SK-N-SH (cell line): ENCODE measurements at regions not wholly inside any gene's neighbourhood (a gene's known extent, or its start where the extent isn't known, plus 50 kb on each side); places are given as distances from the start of the nearest gene placed in this dataset.

Source experiments
- CTCF ChIA-PET: fragments of 300-600, 350-600 bp; formaldehyde crosslinking; extraction: SDS; loops from one replicate; lab custom pipeline; 2021; lab: Yijun Ruan, JAX
- POLR2A ChIA-PET: fragments of 350-600 bp; sonication (Branson Sonifier 250); formaldehyde crosslinking; extraction: SDS; loops from one replicate; lab custom pipeline; 2020; ENCODE audit warnings: antibody characterized with exemption, inconsistent platforms; lab: Yijun Ruan, JAX
- DNase-seq: peaks from one replicate; pipeline ENCODE4 v3.0.0; 2012
- H2AFZ ChIP-seq: fragments of 200-600 bp; sonication (generic); 2 replicates; pipeline ENCODE4 v1.8.1; 2016; ENCODE audit warnings: antibody characterized with exemption, mild to moderate bottlenecking, low read depth
- H3F3A ChIP-seq: fragments of 200-600 bp; sonication (generic); replicated peaks from 2 replicates; pipeline ENCODE3; 2016; ENCODE audit warnings: antibody characterized with exemption, mild to moderate bottlenecking; ENCODE audit not compliant: insufficient read depth
- H3K27ac ChIP-seq, 2 experiments: fragments of 200-500 bp in 1 of 2; fragments of 200-600 bp in 1 of 2; sonication (Bioruptor generic) in 1 of 2; sonication (generic), shearing (Covaris generic) in 1 of 2; 2 replicates each; pipeline versions ENCODE4 v1.5.1 to v1.6.1; 2014 to 2016; ENCODE audit warnings: low read depth in 2 of 2, inconsistent platforms in 1 of 2, low read length in 1 of 2, mild to moderate bottlenecking in 1 of 2, mixed read lengths in 1 of 2
- H3K27me3 ChIP-seq: fragments of 200-600 bp; sonication (generic), shearing (Covaris generic); 2 replicates; pipeline ENCODE4 v1.6.1; 2016; ENCODE audit warnings: mixed run types; ENCODE audit not compliant: insufficient read depth
- H3K36me3 ChIP-seq, 2 experiments: fragments of 200-500 bp in 1 of 2; fragments of 200-600 bp in 1 of 2; sonication (Bioruptor generic) in 1 of 2; sonication (generic) in 1 of 2; replicated peaks in 1 of 2; 2 replicates each; pipeline versions ENCODE3 to v1.5.1; 2014 to 2016; ENCODE audit warnings: low read length in 1 of 2, mild to moderate bottlenecking in 1 of 2; ENCODE audit not compliant: insufficient read depth in 2 of 2, control insufficient read depth in 1 of 2
- H3K4me1 ChIP-seq, 2 experiments: fragments of 200-500 bp in 1 of 2; fragments of 200-600 bp in 1 of 2; sonication (Bioruptor generic) in 1 of 2; sonication (generic), shearing (Covaris generic) in 1 of 2; 2 replicates each; pipeline versions ENCODE4 v1.5.1 to v1.6.1; 2014 to 2016; ENCODE audit warnings: low read depth in 1 of 2, low read length in 1 of 2, mixed run types in 1 of 2; ENCODE audit not compliant: insufficient read depth in 2 of 2, control insufficient read depth in 1 of 2
- H3K4me2 ChIP-seq: fragments of 200-600 bp; sonication (generic), shearing (Covaris generic); 2 replicates; pipeline ENCODE4 v1.6.1; 2017; ENCODE audit warnings: mixed run types
- H3K4me3 ChIP-seq, 2 experiments: fragments of 200-500 bp in 1 of 2; fragments of 200-600 bp in 1 of 2; sonication (Bioruptor generic) in 1 of 2; sonication (generic), shearing (Covaris generic) in 1 of 2; 2 replicates each; pipeline versions ENCODE4 v1.5.1 to v1.8.1; 2014 to 2016; ENCODE audit warnings: low read depth in 2 of 2, inconsistent platforms in 1 of 2, low read length in 1 of 2, mild to moderate bottlenecking in 1 of 2, mixed read lengths in 1 of 2, moderate library complexity in 1 of 2
- H3K79me2 ChIP-seq: fragments of 200-600 bp; sonication (generic); 2 replicates; pipeline ENCODE4 v1.8.1; 2017; ENCODE audit warnings: mild to moderate bottlenecking; ENCODE audit not compliant: insufficient read depth
- H3K9ac ChIP-seq: fragments of 200-600 bp; sonication (generic); 2 replicates; pipeline ENCODE4 v1.6.1; 2017; ENCODE audit warnings: mixed run types
- H3K9me2 ChIP-seq: fragments of 200-600 bp; sonication (generic); 2 replicates; pipeline ENCODE4 v1.6.1; 2017; ENCODE audit warnings: mixed run types
- H3K9me3 ChIP-seq: fragments of 200-600 bp; sonication (generic); 2 replicates; pipeline ENCODE4 v1.6.1; 2017; ENCODE audit warnings: mixed run types, mild to moderate bottlenecking, moderate library complexity
- H4K20me1 ChIP-seq: fragments of 200-600 bp; sonication (generic); 2 replicates; pipeline ENCODE4 v1.6.1; 2017; ENCODE audit warnings: mild to moderate bottlenecking, mixed run types; ENCODE audit not compliant: insufficient read depth
- EZH2phosphoT487 ChIP-seq: fragments of 200-600 bp; sonication (generic); IDR thresholded peaks from 2 replicates; pipeline ENCODE4 v1.6.1; 2017; ENCODE audit warnings: low read depth, mixed run types, mild to moderate bottlenecking, antibody characterized with exemption, moderate library complexity, borderline replicate concordance
- FOXM1 ChIP-seq: IDR thresholded peaks from 2 replicates; pipeline ENCODE4 v1.4.0; 2012; ENCODE audit warnings: low read depth, mild to moderate bottlenecking
- GABPA ChIP-seq: IDR thresholded peaks from 2 replicates; pipeline ENCODE4 v1.4.0; 2012; ENCODE audit warnings: low read depth, mild to moderate bottlenecking
- GATA2 ChIP-seq: sonication (generic); formaldehyde crosslinking; IDR thresholded peaks from 2 replicates; pipeline ENCODE4 v1.5.0; 2020; ENCODE audit warnings: mild to moderate bottlenecking, missing genetic modification reagents
- JUND ChIP-seq: IDR thresholded peaks from 2 replicates; pipeline ENCODE4 v1.4.0; 2012
- MEF2A ChIP-seq: IDR thresholded peaks from 2 replicates; pipeline ENCODE4 v1.4.0; 2012; ENCODE audit warnings: low read depth, borderline replicate concordance
- MXI1 ChIP-seq: IDR thresholded peaks from 2 replicates; pipeline ENCODE4 v1.6.1; 2012; ENCODE audit warnings: mild to moderate bottlenecking, low read depth, low read length, improper control_type of control experiment
- NFIC ChIP-seq: IDR thresholded peaks from 2 replicates; pipeline ENCODE4 v1.4.0; 2012; ENCODE audit warnings: borderline replicate concordance
- NRF1 ChIP-seq: IDR thresholded peaks from 2 replicates; pipeline ENCODE4 v1.6.1; 2012; ENCODE audit warnings: low read depth, mild to moderate bottlenecking, low read length
- RAD21 ChIP-seq: IDR thresholded peaks from 2 replicates; pipeline ENCODE4 v1.6.1; 2012; ENCODE audit warnings: mild to moderate bottlenecking, low read length
- RCOR1 ChIP-seq: fragments of 150-350 bp; IDR thresholded peaks from 2 replicates; pipeline ENCODE4 v1.6.1; 2017; ENCODE audit warnings: antibody characterized with exemption, low read length
- TCF12 ChIP-seq: IDR thresholded peaks from 2 replicates; pipeline ENCODE4 v1.4.0; 2012
- WGBS: methylation state at CpG from one replicate; pipeline ENCODE4 v1.1.6; 2017; ENCODE audit warnings: low lambda C conversion rate; 5-methylcytosine and 5-hydroxymethylcytosine counted together
- TF ChIP-seq, protein P1 (sequence below): fragments of 150-350 bp; IDR thresholded peaks from 2 replicates; pipeline ENCODE4 v1.6.1; 2017; ENCODE audit warnings: antibody characterized with exemption, low read length, low read depth, borderline replicate concordance
- TF ChIP-seq, protein P2 (sequence below): fragments of 200-600 bp; sonication (generic); IDR thresholded peaks from 2 replicates; pipeline ENCODE4 v1.6.1; 2017; ENCODE audit warnings: antibody characterized with exemption, mild to moderate bottlenecking, moderate library complexity
- TF ChIP-seq, protein P3 (sequence below): IDR thresholded peaks from 2 replicates; pipeline ENCODE4 v1.4.0; 2012; ENCODE audit warnings: low read depth
- TF ChIP-seq, protein P4 (sequence below): IDR thresholded peaks from 2 replicates; pipeline ENCODE4 v1.4.0; 2012; ENCODE audit warnings: low read depth, borderline replicate concordance
- TF ChIP-seq, protein P5 (sequence below): fragments of 150-350 bp; IDR thresholded peaks from 2 replicates; pipeline ENCODE4 v1.6.1; 2016; ENCODE audit warnings: mild to moderate bottlenecking, low read depth, low read length

DNA sequence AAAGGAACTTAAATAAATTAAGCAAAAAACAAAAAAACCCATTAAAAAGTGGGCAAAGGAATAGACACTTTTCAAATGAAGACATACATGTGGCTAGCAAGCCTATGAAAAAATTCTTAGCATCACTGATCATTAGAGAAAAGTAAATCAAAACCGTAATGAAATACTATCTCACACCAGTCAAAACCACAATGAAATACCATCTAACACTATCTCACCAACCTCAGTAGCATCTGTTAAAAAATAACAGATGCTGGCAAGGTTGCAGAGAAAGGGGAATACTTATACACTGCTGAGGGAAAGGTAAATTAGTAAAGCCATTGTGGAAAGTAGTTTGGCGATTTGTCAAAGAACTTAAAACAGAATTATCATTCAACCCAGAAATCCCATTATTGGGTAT, 381.1 kb downstream of the FLRT2 start (continued):
- TF ChIP-seq FOXM1 (no peak), RAD21 (no peak)

DNA sequence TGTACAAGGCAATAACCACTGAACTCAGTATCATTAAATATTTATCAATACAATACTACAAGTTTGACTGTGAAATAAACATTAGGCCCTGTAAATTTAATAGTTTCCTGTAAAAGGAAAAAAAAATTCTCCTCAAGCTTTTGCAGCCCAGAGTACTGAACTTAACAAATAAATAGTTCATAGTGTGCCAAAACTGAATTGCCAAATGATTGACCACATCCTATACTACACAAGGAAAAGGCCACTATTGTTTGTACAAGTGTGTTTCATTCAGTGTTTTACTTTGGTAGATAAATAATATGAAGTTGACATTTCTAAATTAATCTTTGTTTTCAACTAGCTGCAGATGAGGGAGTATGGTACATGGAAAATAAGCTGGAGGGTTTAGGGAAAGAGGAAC, 379.6 kb downstream of the FLRT2 start:
- no peaks in the 10 kb centered on the region for H3K79me2 ChIP-seq
- POLR2A ChIA-PET: no interaction called here

DNA sequence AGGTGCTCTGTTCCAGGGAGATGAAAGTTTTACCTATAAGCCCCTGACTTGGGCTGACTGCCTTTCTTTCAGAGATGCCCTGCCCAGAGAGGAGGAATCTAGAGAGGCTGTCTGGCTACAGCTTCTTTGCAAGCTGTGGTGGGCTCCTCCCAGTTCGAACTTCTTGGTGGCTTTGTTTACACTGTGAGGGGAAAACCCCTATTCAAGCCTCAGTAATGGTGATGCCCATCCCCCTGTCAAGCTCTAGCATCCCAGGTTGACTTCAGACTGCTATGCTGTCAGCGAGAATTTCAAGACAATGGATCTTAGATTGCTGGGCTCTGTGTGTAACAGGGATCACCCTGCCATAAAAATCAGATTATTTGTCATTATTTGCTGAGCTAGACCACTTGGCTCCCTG, 377.6 kb downstream of the FLRT2 start:
- Histone ChIP-seq H3F3A (no peaks in the 10 kb centered on the region), H3K4me3 (no peak overlapping the region), H4K20me1 (no peaks in the 10 kb centered on the region), H3K27me3 (no peaks in the 10 kb centered on the region), H3K4me1 (no peaks in the 10 kb centered on the region), H2AFZ (no peak overlapping the region), H3K9ac (no peak overlapping the region), H3K4me2 (no peak overlapping the region), H3K9me3 (no peaks in the 10 kb centered on the region), H3K36me3 (no peaks in the 10 kb centered on the region), H3K79me2 (no peaks in the 10 kb centered on the region), H3K9me2 (no peaks in the 10 kb centered on the region), H3K27ac (no peak overlapping the region)
- TF ChIP-seq, protein P1, sequence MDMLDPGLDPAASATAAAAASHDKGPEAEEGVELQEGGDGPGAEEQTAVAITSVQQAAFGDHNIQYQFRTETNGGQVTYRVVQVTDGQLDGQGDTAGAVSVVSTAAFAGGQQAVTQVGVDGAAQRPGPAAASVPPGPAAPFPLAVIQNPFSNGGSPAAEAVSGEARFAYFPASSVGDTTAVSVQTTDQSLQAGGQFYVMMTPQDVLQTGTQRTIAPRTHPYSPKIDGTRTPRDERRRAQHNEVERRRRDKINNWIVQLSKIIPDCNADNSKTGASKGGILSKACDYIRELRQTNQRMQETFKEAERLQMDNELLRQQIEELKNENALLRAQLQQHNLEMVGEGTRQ: no peak
- no peak for TF ChIP-seq FOXM1
- TF ChIP-seq, protein P2, sequence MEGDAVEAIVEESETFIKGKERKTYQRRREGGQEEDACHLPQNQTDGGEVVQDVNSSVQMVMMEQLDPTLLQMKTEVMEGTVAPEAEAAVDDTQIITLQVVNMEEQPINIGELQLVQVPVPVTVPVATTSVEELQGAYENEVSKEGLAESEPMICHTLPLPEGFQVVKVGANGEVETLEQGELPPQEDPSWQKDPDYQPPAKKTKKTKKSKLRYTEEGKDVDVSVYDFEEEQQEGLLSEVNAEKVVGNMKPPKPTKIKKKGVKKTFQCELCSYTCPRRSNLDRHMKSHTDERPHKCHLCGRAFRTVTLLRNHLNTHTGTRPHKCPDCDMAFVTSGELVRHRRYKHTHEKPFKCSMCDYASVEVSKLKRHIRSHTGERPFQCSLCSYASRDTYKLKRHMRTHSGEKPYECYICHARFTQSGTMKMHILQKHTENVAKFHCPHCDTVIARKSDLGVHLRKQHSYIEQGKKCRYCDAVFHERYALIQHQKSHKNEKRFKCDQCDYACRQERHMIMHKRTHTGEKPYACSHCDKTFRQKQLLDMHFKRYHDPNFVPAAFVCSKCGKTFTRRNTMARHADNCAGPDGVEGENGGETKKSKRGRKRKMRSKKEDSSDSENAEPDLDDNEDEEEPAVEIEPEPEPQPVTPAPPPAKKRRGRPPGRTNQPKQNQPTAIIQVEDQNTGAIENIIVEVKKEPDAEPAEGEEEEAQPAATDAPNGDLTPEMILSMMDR: no peak
- TF ChIP-seq, protein P3, sequence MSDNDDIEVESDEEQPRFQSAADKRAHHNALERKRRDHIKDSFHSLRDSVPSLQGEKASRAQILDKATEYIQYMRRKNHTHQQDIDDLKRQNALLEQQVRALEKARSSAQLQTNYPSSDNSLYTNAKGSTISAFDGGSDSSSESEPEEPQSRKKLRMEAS: no peak
- TF ChIP-seq, protein P4, sequence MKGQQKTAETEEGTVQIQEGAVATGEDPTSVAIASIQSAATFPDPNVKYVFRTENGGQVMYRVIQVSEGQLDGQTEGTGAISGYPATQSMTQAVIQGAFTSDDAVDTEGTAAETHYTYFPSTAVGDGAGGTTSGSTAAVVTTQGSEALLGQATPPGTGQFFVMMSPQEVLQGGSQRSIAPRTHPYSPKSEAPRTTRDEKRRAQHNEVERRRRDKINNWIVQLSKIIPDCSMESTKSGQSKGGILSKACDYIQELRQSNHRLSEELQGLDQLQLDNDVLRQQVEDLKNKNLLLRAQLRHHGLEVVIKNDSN: no peak
- TF ChIP-seq GABPA: no peak
- no peak for TF ChIP-seq RCOR1
- TF ChIP-seq JUND: no peak
- TF ChIP-seq NFIC: no peak
- TF ChIP-seq NRF1: no peak
- no peak for TF ChIP-seq TCF12
- no peak for TF ChIP-seq MXI1
- TF ChIP-seq, protein P5, sequence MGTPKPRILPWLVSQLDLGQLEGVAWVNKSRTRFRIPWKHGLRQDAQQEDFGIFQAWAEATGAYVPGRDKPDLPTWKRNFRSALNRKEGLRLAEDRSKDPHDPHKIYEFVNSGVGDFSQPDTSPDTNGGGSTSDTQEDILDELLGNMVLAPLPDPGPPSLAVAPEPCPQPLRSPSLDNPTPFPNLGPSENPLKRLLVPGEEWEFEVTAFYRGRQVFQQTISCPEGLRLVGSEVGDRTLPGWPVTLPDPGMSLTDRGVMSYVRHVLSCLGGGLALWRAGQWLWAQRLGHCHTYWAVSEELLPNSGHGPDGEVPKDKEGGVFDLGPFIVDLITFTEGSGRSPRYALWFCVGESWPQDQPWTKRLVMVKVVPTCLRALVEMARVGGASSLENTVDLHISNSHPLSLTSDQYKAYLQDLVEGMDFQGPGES: no peak
- no peak for DNase-seq
- ChIA-PET POLR2A (no interaction called here), CTCF (no interaction called here)
- 0% methylated on average over 2 of the region's 2 CpGs for WGBS

More for the DNA sequence above, 379.6 kb downstream of the FLRT2 start:
- H3K9me2 ChIP-seq: no peaks in the 10 kb centered on the region
- H3K27ac ChIP-seq: no peak overlapping the region
- CTCF ChIA-PET: no interaction called here
- no peaks in the 10 kb centered on the region for H3K36me3 ChIP-seq
- DNase-seq: no peak
- no peak overlapping the region for H3K4me3 ChIP-seq
- TF ChIP-seq EZH2phosphoT487 (no peak), GATA2 (CRISPR knock-in tag) (no peak), MEF2A (no peak)
- H2AFZ ChIP-seq: no peak overlapping the region
- H3K4me1 ChIP-seq: no peaks in the 10 kb centered on the region
- H3K27me3 ChIP-seq: no peaks in the 10 kb centered on the region
- H4K20me1 ChIP-seq: no peaks in the 10 kb centered on the region
- H3K9me3 ChIP-seq: no peaks in the 10 kb centered on the region
- no peaks in the 10 kb centered on the region for H3F3A ChIP-seq
- no peak overlapping the region for H3K9ac ChIP-seq
- H3K4me2 ChIP-seq: no peak overlapping the region
